MCF 10A (cell line): ENCODE measurements at regions not wholly inside any gene's neighbourhood (a gene's known extent, or its start where the extent isn't known, plus 50 kb on each side); places are given as distances from the start of the nearest gene placed in this dataset.

Source experiments
- BruUV-seq: library from RNA; stranded (reverse); fragments of 400-500 nt; replicated peaks from 2 replicates; lab custom pipeline; 2021; lab: Mats Ljungman, UMichigan
- CTCF ChIA-PET: fragments of 300-600 bp; sonication (Branson Sonifier 250); formaldehyde crosslinking; extraction: SDS; loops from one replicate; lab custom pipeline; 2021; ENCODE audit warnings: antibody characterized with exemption, inconsistent platforms; lab: Yijun Ruan, JAX
- POLR2A ChIA-PET: fragments of 300-600, 350-650 bp; sonication (Branson Sonifier 250); formaldehyde crosslinking; extraction: SDS; loops from one replicate; lab custom pipeline; 2020; ENCODE audit warnings: antibody characterized with exemption, inconsistent platforms; lab: Yijun Ruan, JAX
- DNase-seq: peaks from one replicate; pipeline ENCODE4 v3.0.0-alpha.2; 2018; ENCODE audit not compliant: unreplicated experiment
- H3K27ac Mint-ChIP-seq: one replicate; pipeline ENCODE4 v1.8.0; 2022; ENCODE audit warnings: mild to moderate bottlenecking, low read depth, mixed read lengths; ENCODE audit not compliant: unreplicated experiment
- H3K27me3 Mint-ChIP-seq: one replicate; pipeline ENCODE4 v1.8.0; 2022; ENCODE audit warnings: mixed read lengths; ENCODE audit not compliant: insufficient read depth, unreplicated experiment
- H3K36me3 Mint-ChIP-seq: one replicate; pipeline ENCODE4 v1.8.0; 2022; ENCODE audit warnings: mild to moderate bottlenecking, moderate library complexity, mixed read lengths; ENCODE audit not compliant: insufficient read depth, unreplicated experiment
- H3K4me1 Mint-ChIP-seq: one replicate; pipeline ENCODE4 v1.8.0; 2022; ENCODE audit warnings: mixed read lengths; ENCODE audit not compliant: insufficient read depth, unreplicated experiment
- H3K4me3 Mint-ChIP-seq: one replicate; pipeline ENCODE4 v1.8.0; 2022; ENCODE audit warnings: mild to moderate bottlenecking, moderate library complexity, mixed read lengths; ENCODE audit not compliant: unreplicated experiment
- H3K9me3 Mint-ChIP-seq: one replicate; pipeline ENCODE4 v1.8.0; 2022; ENCODE audit warnings: mixed read lengths; ENCODE audit not compliant: unreplicated experiment
- CTCF ChIP-seq: fragments of 200-600 bp; IDR thresholded peaks from one replicate; pipeline ENCODE4 v1.8.0; 2022; ENCODE audit warnings: antibody characterized with exemption, mild to moderate bottlenecking; ENCODE audit not compliant: unreplicated experiment
- intact Hi-C: fragments of 100-400 bp; cut with micrococcal nuclease; formaldehyde crosslinking; loops from 2 replicates; pipeline ENCODE4 v1.14.1; 2022

GRCh38 chrX:116238093-116238492 is 67.5 kb downstream of the AGTR2 start:
- CTCF ChIA-PET: no interaction called here
- H3K27ac Mint-ChIP-seq: no peak overlapping the region
- no peak for DNase-seq
- no peaks in the 10 kb centered on the region for H3K27me3 Mint-ChIP-seq
- no peak for TF ChIP-seq CTCF
- intact Hi-C loops: loop anchor here (10.0 kb wide), 1 partner anchor 47 kb away; no protein-coding TSS in a partner anchor
- H3K4me1 Mint-ChIP-seq: peaks cover 24% of the 10 kb centered on the region
- POLR2A ChIA-PET: interaction anchor here (1.4 kb wide), 1 partner anchor 46 kb away, joined by 3 read pairs; no protein-coding TSS in a partner anchor
- no peaks in the 10 kb centered on the region for H3K36me3 Mint-ChIP-seq
- H3K4me3 Mint-ChIP-seq: no peak overlapping the region
- no peaks in the 10 kb centered on the region for H3K9me3 Mint-ChIP-seq
- no TSS peak for BruUV-seq

- no TSS peak for BruUV-seq
- intact Hi-C loops: loop anchor here (10.0 kb wide), 1 partner anchor 46 kb away; no protein-coding TSS in a partner anchor
- DNase-seq: peak; percentile 43
- peaks cover 20% of the 10 kb centered on the region for H3K4me1 Mint-ChIP-seq
- ChIA-PET CTCF (no interaction called here), POLR2A (interaction anchor here (1.4 kb wide), 1 partner anchor 46 kb away, joined by 3 read pairs; no protein-coding TSS in a partner anchor)
- H3K27ac Mint-ChIP-seq: peak overlapping the region; percentile 55
- H3K36me3 Mint-ChIP-seq: no peaks in the 10 kb centered on the region
- H3K9me3 Mint-ChIP-seq: no peaks in the 10 kb centered on the region
- no peak overlapping the region for H3K4me3 Mint-ChIP-seq
- H3K27me3 Mint-ChIP-seq: no peaks in the 10 kb centered on the region
- no peak for TF ChIP-seq CTCF
Measured at GRCh38 chrX:116238567-116239255, 68.2 kb downstream of the AGTR2 start.

- peaks cover 20% of the 10 kb centered on the region for H3K4me1 Mint-ChIP-seq
- H3K27ac Mint-ChIP-seq: peak overlapping the region; percentile 55
- H3K36me3 Mint-ChIP-seq: no peaks in the 10 kb centered on the region
- intact Hi-C loops: loop anchor here (10.0 kb wide), 1 partner anchor 45 kb away; no protein-coding TSS in a partner anchor
- H3K9me3 Mint-ChIP-seq: no peaks in the 10 kb centered on the region
- ChIA-PET POLR2A (no interaction called here), CTCF (interaction anchor here (0.7 kb wide), 1 partner anchor 1443 kb away, joined by 3 read pairs; no protein-coding TSS in a partner anchor)
- no TSS peak for BruUV-seq
- H3K4me3 Mint-ChIP-seq: peak overlapping the region; percentile 62
- TF ChIP-seq CTCF: no peak
- H3K27me3 Mint-ChIP-seq: peaks cover 11% of the 10 kb centered on the region
- peak; percentile 69 for DNase-seq
Measured at GRCh38 chrX:116239944-116240840, 69.6 kb downstream of the AGTR2 start.

- intact Hi-C loops: no loop called here
- peak overlapping the region; percentile 62 for H3K4me3 Mint-ChIP-seq
- H3K36me3 Mint-ChIP-seq: no peaks in the 10 kb centered on the region
- TF ChIP-seq CTCF: no peak
- peak overlapping the region; percentile 55 for H3K27ac Mint-ChIP-seq
- DNase-seq: no peak
- CTCF ChIA-PET: interaction anchor here (0.7 kb wide), 1 partner anchor 1443 kb away, joined by 3 read pairs; no protein-coding TSS in a partner anchor
- H3K9me3 Mint-ChIP-seq: no peaks in the 10 kb centered on the region
- POLR2A ChIA-PET: no interaction called here
- H3K27me3 Mint-ChIP-seq: peaks cover 11% of the 10 kb centered on the region
- H3K4me1 Mint-ChIP-seq: peaks cover 20% of the 10 kb centered on the region
- BruUV-seq: no TSS peak
Measured at GRCh38 chrX:116241001-116241400, 70.5 kb downstream of the AGTR2 start.
